AG09319 (cell line): ENCODE measurements at regions not wholly inside any gene's neighbourhood (a gene's known extent, or its start where the extent isn't known, plus 50 kb on each side); places are given as distances from the start of the nearest gene placed in this dataset.

Experiments
- DNase-seq: peaks from one replicate; pipeline ENCODE4 v3.0.0-alpha.2; 2010; ENCODE audit warnings: low read depth; ENCODE audit errors: extremely low read depth
- CTCF ChIP-seq: IDR thresholded peaks from 2 replicates; pipeline ENCODE4 v1.5.1; 2011; ENCODE audit warnings: low read depth, mild to moderate bottlenecking, inconsistent platforms, low read length, moderate library complexity

DNA sequence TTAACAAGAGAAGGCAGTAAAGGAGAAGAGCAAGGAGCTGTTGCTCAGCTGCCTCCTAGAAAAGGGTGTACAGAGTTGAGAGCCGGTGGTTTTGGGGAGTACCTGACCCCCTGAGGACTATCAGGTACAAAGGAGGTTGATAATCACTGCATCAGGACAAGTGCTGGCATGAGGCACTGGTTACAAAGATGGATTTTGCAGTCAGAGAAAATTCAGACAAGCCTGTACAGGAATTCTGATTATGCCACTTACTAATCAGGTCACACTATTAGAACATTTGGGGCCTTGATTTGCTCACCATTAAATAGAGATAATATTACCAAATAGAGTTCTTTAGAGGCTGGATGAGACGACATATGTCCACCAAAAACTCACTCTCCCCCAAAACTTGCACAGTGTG is 450.9 kb upstream of the TMPO start:
- TF ChIP-seq CTCF: no peak

DNA sequence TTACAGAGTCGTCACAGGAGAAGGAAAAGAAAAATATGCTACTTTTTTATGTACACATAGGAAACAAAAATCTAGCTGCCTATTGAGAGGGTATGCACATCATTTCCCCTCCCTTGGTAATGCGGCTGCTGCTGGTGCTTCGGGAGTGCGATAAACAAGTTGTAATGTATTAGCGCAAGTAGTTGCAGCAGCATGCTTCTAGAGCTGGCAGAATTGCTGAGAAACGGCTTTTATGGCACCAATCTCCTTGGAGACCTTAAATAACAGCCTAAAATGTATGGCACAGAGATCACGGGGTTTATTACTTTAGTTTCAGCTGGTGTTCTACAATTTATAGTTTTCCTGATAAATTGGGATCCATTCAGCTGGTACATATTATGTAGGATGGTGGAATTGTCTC is 447.6 kb upstream of the TMPO start:
- no peak for DNase-seq
- no peak for TF ChIP-seq CTCF

More for the DNA sequence above, 450.9 kb upstream of the TMPO start:
- DNase-seq: no peak

GRCh38 chr12:98073610-98074009 is 441.8 kb upstream of the TMPO start:
- DNase-seq: no peak
- TF ChIP-seq CTCF: no peak

DNA sequence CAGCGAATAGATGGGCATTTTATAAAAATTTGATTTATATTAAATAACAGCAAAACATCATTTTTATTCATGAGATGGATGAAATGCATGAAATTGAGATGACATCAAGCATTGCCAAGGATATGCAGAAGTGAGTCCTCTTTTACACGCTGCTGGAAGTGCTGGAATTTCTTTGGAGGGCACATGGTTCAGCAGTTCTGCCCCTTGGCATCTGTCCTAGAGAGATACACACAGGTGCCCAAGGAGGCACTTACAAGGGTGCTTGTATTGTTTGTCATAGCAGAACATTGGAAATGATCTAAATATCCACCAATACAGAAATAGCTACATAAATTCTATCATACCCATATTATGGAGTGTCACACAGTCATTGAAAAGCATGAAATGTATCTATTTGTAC is 441.1 kb upstream of the TMPO start:
- no peak for TF ChIP-seq CTCF
- DNase-seq: no peak

GRCh38 chr12:98084391-98084790 is 431.0 kb upstream of the TMPO start:
- no peak for TF ChIP-seq CTCF
- no peak for DNase-seq

DNA sequence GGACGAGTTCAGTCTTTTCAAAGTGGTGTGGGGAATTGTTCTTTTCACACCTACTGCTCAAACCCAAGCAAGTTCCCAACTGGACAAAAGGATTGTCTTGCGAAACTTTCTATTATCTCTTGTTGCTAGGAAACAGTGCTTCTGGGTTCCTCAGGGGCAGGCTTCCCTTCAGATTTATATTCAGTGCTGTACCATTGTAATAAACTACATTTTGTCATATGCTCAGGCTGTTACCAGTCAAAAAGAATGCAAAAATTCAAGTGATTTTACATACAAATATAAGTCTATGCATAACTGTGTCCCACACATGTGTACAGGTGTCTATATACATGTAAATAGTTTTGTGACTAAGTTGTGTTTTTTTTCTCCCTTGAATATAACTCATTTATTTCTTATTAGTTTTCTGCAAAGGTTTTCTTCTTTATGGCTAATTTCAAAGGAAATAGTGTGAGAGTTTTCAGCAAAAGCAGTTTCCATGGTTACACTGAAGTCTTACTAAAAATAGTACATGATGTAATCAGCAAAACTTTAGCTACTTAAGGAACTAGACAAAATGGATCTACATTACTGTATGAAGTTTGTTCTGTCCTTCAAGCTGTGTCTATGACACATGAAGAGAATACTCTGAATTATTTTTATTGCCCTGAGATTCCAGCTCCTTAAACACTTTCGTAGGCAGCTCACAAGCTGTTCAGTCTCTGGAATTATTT is 430.2 kb upstream of the TMPO start:
- DNase-seq: no peak
- no peak for TF ChIP-seq CTCF

DNA sequence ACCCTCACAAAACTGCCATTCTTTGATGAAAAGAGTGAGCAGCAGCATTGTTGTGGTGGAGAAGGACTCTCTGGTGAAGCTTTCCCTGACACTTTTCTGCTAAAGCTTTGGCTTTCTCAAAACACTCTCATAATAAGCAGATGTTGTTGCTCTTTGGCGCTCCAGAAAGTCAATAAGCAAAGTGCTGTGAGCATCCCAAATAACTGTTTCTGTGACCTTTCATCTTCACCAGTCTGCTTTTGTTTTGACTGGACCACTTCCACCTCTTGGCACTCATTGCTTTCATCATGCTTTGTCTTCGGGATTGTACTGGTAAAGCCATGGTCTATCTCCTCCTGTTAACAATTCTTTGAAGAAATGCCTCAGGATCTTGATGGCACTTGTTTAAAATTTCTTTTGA is 424.7 kb upstream of the TMPO start:
- DNase-seq: no peak
- no peak for TF ChIP-seq CTCF
